ENCODE measurements at regions not wholly inside any gene's neighbourhood (a gene's known extent, or its start where the extent isn't known, plus 50 kb on each side); places are given as distances from the start of the nearest gene placed in this dataset.

DNA sequence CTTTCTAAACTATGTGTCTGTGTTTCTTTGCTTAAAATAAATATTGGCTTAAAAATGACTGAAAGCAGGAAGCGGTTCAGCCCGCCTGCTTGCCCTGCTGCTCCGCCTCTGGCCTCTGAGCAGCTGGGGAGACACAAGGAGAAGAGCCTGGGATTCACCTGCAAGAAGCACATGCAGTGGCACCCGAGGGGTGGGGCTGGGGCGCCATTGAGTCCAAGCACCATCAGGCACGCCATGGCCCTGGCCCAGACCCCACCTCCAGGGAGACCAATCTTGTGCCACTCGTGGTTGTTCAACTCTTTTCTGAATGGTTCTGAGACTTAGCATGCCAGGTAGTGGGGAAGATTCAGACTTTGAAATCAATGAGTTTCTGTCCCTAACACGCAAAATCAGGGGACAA is 495.5 kb upstream of the MYT1L start:
- TF ChIP-seq, protein P1, sequence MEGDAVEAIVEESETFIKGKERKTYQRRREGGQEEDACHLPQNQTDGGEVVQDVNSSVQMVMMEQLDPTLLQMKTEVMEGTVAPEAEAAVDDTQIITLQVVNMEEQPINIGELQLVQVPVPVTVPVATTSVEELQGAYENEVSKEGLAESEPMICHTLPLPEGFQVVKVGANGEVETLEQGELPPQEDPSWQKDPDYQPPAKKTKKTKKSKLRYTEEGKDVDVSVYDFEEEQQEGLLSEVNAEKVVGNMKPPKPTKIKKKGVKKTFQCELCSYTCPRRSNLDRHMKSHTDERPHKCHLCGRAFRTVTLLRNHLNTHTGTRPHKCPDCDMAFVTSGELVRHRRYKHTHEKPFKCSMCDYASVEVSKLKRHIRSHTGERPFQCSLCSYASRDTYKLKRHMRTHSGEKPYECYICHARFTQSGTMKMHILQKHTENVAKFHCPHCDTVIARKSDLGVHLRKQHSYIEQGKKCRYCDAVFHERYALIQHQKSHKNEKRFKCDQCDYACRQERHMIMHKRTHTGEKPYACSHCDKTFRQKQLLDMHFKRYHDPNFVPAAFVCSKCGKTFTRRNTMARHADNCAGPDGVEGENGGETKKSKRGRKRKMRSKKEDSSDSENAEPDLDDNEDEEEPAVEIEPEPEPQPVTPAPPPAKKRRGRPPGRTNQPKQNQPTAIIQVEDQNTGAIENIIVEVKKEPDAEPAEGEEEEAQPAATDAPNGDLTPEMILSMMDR (IDR thresholded peaks at IDR 0.05) = no peak
- no peak for TF ChIP-seq POLR2A (IDR thresholded peaks at IDR 0.05)

All from body of pancreas (tissue), 4 donors.